ENCODE measurements at regions not wholly inside any gene's neighbourhood (a gene's known extent, or its start where the extent isn't known, plus 50 kb on each side); places are given as distances from the start of the nearest gene placed in this dataset.

DNA sequence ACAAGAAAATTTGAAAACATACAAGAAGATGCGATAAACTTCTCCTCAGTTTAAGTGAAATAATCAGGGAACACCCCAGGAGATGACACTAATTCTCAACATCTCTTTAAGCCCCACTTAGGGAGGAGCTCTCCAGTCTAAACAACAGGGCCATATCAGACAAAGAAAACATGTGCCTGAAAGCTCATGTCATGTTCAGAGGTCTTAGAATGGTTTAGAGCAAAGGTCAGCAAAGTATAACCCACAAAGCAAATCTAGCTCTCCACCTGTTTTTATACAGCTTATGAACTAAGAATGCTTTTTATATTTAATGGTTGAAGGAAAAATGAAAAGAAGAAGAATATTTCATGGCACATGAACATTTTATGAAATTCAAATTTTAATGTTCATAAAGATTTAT is 155.6 kb upstream of the NOL4 start:
- Mint-ChIP-seq H3K27ac (ENCODE audit: low read depth, unreplicated experiment) (no peak overlapping the region), H3K36me3 (ENCODE audit: insufficient read depth, unreplicated experiment) (no peaks in the 10 kb centered on the region), H3K27me3 (ENCODE audit: insufficient read depth, unreplicated experiment) (no peaks in the 10 kb centered on the region), H3K9me3 (ENCODE audit: unreplicated experiment) (peaks cover 45% of the 10 kb centered on the region), H3K4me1 (ENCODE audit: insufficient read depth, unreplicated experiment) (no peaks in the 10 kb centered on the region), H3K4me3 (ENCODE audit: unreplicated experiment) (no peak overlapping the region)
- BruUV-seq (replicated peaks): no TSS peak
- DNase-seq (ENCODE audit: unreplicated experiment): no peak
- ChIA-PET CTCF (no interaction called here), POLR2A (no interaction called here)
- intact Hi-C loops (cut with micrococcal nuclease): no loop called here
- TF ChIP-seq, protein P1, sequence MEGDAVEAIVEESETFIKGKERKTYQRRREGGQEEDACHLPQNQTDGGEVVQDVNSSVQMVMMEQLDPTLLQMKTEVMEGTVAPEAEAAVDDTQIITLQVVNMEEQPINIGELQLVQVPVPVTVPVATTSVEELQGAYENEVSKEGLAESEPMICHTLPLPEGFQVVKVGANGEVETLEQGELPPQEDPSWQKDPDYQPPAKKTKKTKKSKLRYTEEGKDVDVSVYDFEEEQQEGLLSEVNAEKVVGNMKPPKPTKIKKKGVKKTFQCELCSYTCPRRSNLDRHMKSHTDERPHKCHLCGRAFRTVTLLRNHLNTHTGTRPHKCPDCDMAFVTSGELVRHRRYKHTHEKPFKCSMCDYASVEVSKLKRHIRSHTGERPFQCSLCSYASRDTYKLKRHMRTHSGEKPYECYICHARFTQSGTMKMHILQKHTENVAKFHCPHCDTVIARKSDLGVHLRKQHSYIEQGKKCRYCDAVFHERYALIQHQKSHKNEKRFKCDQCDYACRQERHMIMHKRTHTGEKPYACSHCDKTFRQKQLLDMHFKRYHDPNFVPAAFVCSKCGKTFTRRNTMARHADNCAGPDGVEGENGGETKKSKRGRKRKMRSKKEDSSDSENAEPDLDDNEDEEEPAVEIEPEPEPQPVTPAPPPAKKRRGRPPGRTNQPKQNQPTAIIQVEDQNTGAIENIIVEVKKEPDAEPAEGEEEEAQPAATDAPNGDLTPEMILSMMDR (IDR thresholded peaks at IDR 0.05; ENCODE audit: unreplicated experiment): no peak

DNA sequence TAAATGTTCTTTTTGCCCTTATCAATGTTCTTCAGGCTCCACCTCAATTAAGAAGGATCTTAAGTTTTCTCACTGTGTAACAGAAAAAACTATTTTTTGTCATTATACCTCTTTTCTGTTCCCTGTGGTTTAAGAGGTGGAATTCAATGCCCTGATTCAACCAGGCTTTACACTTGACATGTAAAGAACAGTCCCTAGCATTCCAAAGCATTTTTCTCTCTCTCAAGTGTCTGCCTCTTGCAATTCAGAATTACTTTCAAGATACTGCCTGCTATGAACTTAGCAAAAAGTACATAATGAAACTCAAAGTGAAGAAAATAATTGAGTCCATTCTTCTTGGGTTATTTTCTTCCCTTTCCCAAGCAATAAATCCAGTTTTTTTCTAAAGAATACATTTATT is 160.6 kb upstream of the NOL4 start:
- ChIA-PET POLR2A (no interaction called here), CTCF (no interaction called here)
- Mint-ChIP-seq H3K4me1 (ENCODE audit: insufficient read depth, unreplicated experiment) (no peaks in the 10 kb centered on the region), H3K9me3 (ENCODE audit: unreplicated experiment) (peaks cover 30% of the 10 kb centered on the region), H3K36me3 (ENCODE audit: insufficient read depth, unreplicated experiment) (no peaks in the 10 kb centered on the region), H3K4me3 (ENCODE audit: unreplicated experiment) (no peak overlapping the region), H3K27ac (ENCODE audit: low read depth, unreplicated experiment) (no peak overlapping the region), H3K27me3 (ENCODE audit: insufficient read depth, unreplicated experiment) (no peaks in the 10 kb centered on the region)
- intact Hi-C loops (cut with micrococcal nuclease): no loop called here
- no TSS peak for BruUV-seq (replicated peaks)
- TF ChIP-seq, protein P1 (IDR thresholded peaks at IDR 0.05; ENCODE audit: unreplicated experiment): no peak
- DNase-seq (ENCODE audit: unreplicated experiment): no peak

DNA sequence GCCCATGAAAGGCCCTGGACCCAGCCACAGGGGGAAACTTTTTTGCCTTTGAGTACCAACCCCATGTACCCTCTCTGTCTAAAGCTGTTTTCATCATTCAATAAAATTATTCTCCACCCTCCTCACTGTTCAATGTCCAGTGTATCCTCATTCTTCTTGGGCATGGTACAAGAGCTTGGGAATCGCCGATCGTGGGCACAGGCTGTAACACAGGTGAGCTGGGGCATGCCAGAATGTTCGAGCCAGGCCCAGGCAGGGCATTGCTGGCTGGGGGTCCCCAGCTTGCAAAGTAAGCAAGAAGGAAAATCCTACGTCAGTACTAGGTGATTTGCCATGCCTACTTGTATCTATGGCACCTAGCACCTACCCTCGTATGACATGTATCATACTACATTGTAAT is 162.1 kb upstream of the NOL4 start:
- Mint-ChIP-seq H3K27me3 (ENCODE audit: insufficient read depth, unreplicated experiment) (no peaks in the 10 kb centered on the region), H3K9me3 (ENCODE audit: unreplicated experiment) (peaks cover 24% of the 10 kb centered on the region), H3K4me1 (ENCODE audit: insufficient read depth, unreplicated experiment) (no peaks in the 10 kb centered on the region), H3K36me3 (ENCODE audit: insufficient read depth, unreplicated experiment) (no peaks in the 10 kb centered on the region), H3K27ac (ENCODE audit: low read depth, unreplicated experiment) (no peak overlapping the region), H3K4me3 (ENCODE audit: unreplicated experiment) (no peak overlapping the region)
- intact Hi-C loops (cut with micrococcal nuclease): no loop called here
- ChIA-PET POLR2A (no interaction called here), CTCF (no interaction called here)
- BruUV-seq (replicated peaks): no TSS peak
- TF ChIP-seq, protein P1 (IDR thresholded peaks at IDR 0.05; ENCODE audit: unreplicated experiment): no peak
- no peak for DNase-seq (ENCODE audit: unreplicated experiment)

DNA sequence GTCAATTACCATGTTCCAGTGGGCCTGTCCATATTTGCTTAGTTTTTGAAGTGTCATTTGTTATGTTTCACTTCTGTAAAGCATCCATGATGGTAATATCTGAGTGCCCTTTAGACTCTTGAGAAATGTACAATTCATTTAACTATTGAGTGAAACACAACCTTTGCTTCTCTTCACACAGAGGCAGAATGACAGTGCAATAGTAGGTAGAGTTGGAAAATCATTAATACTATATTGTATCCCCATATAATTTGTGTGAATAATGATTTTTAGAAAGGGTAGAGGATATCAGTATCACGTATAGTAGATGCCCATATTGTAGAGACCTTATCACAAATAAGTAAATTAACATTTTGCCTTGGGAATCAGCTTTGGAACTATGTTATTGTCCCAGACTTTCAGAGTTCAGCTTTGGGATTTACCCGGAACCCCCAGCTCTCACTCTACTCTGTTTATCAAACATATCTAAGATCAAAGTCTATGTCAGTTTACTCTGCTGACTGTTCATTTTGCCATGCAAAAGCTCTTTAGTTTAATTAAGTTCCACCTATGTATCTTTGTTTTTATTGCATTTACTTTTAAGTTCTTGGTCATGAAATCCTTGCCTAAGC is 172.7 kb upstream of the NOL4 start:
- Mint-ChIP-seq H3K27me3 (ENCODE audit: insufficient read depth, unreplicated experiment) (no peaks in the 10 kb centered on the region), H3K4me3 (ENCODE audit: unreplicated experiment) (no peak overlapping the region), H3K27ac (ENCODE audit: low read depth, unreplicated experiment) (no peak overlapping the region), H3K9me3 (ENCODE audit: unreplicated experiment) (peaks cover 20% of the 10 kb centered on the region), H3K36me3 (ENCODE audit: insufficient read depth, unreplicated experiment) (peaks cover 6% of the 10 kb centered on the region), H3K4me1 (ENCODE audit: insufficient read depth, unreplicated experiment) (no peaks in the 10 kb centered on the region)
- CTCF ChIA-PET: interaction anchor here (0.6 to 0.7 kb wide), 2 partner anchors 60 to 221 kb away, joined by 3 read pairs; no protein-coding TSS in a partner anchor
- intact Hi-C loops (cut with micrococcal nuclease): no loop called here
- POLR2A ChIA-PET: no interaction called here
- TF ChIP-seq, protein P1 (IDR thresholded peaks at IDR 0.05; ENCODE audit: unreplicated experiment): no peak
- DNase-seq (ENCODE audit: unreplicated experiment): no peak
- BruUV-seq (replicated peaks): no TSS peak
